ENCODE measurements at regions not wholly inside any gene's neighbourhood (a gene's known extent, or its start where the extent isn't known, plus 50 kb on each side); places are given as distances from the start of the nearest gene placed in this dataset.

DNA sequence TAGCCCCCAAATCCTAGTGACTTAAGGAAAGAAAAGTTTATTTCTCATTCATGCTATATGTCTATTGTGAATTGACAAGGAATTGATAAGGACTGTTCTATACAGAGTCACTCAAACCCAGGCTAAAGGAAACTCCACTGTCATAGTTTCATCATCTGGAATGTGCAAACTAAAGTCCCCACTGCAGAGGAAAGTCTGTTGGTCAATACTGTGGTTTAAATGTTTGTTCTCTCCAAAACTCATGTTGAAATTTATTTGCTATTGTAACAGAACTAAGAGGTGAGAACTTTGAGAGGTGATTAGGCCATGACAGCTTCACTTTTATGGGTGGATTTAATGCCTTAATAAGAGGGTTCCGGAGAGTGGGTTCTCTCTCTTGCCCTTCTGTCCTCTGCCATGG, 149.6 kb downstream of the COX18 start:
- TF ChIP-seq EP300 (IDR thresholded peaks at IDR 0.05) (no peak), POLR2AphosphoS5 (IDR thresholded peaks at IDR 0.05) (no peak), POLR2A (IDR thresholded peaks at IDR 0.05) (no peak)
- TF ChIP-seq, protein P1, sequence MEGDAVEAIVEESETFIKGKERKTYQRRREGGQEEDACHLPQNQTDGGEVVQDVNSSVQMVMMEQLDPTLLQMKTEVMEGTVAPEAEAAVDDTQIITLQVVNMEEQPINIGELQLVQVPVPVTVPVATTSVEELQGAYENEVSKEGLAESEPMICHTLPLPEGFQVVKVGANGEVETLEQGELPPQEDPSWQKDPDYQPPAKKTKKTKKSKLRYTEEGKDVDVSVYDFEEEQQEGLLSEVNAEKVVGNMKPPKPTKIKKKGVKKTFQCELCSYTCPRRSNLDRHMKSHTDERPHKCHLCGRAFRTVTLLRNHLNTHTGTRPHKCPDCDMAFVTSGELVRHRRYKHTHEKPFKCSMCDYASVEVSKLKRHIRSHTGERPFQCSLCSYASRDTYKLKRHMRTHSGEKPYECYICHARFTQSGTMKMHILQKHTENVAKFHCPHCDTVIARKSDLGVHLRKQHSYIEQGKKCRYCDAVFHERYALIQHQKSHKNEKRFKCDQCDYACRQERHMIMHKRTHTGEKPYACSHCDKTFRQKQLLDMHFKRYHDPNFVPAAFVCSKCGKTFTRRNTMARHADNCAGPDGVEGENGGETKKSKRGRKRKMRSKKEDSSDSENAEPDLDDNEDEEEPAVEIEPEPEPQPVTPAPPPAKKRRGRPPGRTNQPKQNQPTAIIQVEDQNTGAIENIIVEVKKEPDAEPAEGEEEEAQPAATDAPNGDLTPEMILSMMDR (IDR thresholded peaks at IDR 0.05) = no peak
- Histone ChIP-seq H3K4me3 (no peak overlapping the region), H3K27ac (no peak overlapping the region), H3K27me3 (no peaks in the 10 kb centered on the region), H3K9me3 (no peaks in the 10 kb centered on the region), H3K4me1 (no peaks in the 10 kb centered on the region), H3K36me3 (no peaks in the 10 kb centered on the region)
- DNase-seq = no peak
- intact Hi-C loops (cut with DNase I) = no loop called here
- 70 to 89% methylated on average over 1 of the region's 1 CpG for WGBS, 2 donors

DNA sequence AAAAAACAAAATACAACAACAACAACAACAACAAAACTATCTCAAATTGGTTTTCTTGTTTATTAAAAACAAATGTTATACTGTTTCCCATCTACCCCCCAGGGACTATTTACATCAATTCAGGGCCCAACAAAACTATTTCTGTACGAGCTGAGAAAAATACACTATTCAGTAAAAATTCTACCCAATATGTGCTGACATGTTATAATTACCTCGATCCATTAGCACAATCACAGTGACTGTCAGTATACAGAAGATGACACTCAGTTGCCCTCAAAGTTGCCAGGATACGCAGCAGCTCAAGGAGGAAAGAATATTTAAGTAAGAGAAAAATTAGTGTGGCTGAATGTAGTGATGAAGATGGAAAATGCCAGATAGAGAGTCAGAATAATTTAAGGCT, 150.1 kb downstream of the COX18 start:
- Histone ChIP-seq H3K4me1 (no peaks in the 10 kb centered on the region), H3K27ac (no peak overlapping the region), H3K36me3 (no peaks in the 10 kb centered on the region), H3K27me3 (no peaks in the 10 kb centered on the region), H3K9me3 (no peaks in the 10 kb centered on the region), H3K4me3 (no peak overlapping the region)
- TF ChIP-seq POLR2AphosphoS5 (IDR thresholded peaks at IDR 0.05) = no peak
- TF ChIP-seq, protein P1 (IDR thresholded peaks at IDR 0.05) = no peak
- TF ChIP-seq EP300 (IDR thresholded peaks at IDR 0.05) = no peak
- no peak for TF ChIP-seq POLR2A (IDR thresholded peaks at IDR 0.05)
- DNase-seq = no peak
- intact Hi-C loops (cut with DNase I) = no loop called here
- 79 to 86% methylated on average over 3 of the region's 3 CpGs for WGBS, 2 donors

DNA sequence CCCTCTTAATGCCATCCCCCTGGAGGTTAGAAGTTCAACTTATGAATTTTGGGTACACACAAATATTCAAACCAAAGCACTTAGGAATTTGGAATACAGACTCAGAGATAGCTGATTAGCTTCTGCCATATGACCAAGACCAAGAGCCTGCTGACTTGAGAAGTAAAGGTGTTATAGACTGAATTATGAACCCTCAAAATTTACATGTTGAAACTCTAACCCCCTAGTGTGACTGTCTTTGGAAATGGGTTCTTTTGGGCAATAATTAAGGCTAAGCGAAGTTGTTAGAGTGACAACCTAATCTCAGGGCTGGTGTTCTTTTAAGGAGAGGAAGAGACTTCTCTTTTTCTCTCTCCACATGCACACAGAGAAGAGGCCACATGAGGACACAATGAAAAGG, 151.2 kb downstream of the COX18 start:
- Histone ChIP-seq H3K9me3 (no peaks in the 10 kb centered on the region), H3K27ac (no peak overlapping the region), H3K4me3 (no peak overlapping the region), H3K4me1 (no peaks in the 10 kb centered on the region), H3K36me3 (no peaks in the 10 kb centered on the region), H3K27me3 (no peaks in the 10 kb centered on the region)
- 86 to 98% methylated on average over 1 of the region's 1 CpG for WGBS, 2 donors
- TF ChIP-seq POLR2A (IDR thresholded peaks at IDR 0.05) = no peak
- no peak for TF ChIP-seq POLR2AphosphoS5 (IDR thresholded peaks at IDR 0.05)
- TF ChIP-seq, protein P1 (IDR thresholded peaks at IDR 0.05) = no peak
- TF ChIP-seq EP300 (IDR thresholded peaks at IDR 0.05) = no peak
- intact Hi-C loops (cut with DNase I) = no loop called here
- DNase-seq = no peak

DNA sequence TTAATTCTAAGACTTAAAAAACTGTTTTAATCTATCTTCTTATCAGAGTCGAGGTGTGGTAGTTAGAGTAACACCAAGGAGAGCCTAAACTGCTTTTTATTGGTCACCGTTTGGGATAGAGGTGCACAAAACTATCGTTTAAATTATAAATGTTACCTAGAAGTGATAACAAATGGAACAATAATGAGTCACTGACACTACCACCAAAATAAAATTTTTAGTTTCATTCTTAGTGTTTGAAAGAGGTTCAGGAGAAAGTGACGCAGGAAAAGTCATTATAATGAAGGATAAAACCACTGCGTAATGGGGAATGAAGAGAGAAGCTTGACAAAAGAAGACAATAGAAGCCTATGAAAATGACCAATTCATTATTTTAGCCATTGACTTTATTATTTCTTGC, 158.2 kb downstream of the COX18 start:
- intact Hi-C loops (cut with DNase I) = no loop called here

DNA sequence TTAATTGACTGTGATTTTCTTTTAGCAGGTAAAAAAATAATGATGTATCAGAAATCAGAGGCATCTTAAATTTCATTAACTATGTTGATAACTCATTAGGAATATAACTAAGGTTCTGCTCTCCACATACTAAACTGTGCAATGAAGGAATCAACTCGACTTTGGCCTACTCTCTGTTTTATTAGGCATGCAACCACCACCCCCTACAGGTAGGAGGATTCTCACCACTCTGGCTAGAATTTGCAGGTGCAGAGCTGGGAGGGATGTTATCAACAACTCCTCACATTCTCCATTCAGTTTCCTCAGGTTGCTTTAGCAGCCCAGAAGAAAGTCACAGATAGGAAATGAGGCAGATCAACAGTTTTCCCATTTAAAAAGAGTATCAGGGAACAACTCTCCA, 160.1 kb downstream of the COX18 start:
- no peak overlapping the region for H3K4me3 ChIP-seq
- H3K36me3 ChIP-seq = no peaks in the 10 kb centered on the region
- H3K27ac ChIP-seq = no peak overlapping the region
- 4 to 9% methylated on average over 1 of the region's 1 CpG for WGBS, 2 donors
- H3K9me3 ChIP-seq = no peaks in the 10 kb centered on the region
- no peaks in the 10 kb centered on the region for H3K4me1 ChIP-seq
- no peak for DNase-seq
- intact Hi-C loops (cut with DNase I) = no loop called here
- TF ChIP-seq, protein P1 (IDR thresholded peaks at IDR 0.05) = peak in 1 of 4 experiments; percentile 5
- TF ChIP-seq POLR2AphosphoS5 (IDR thresholded peaks at IDR 0.05) (no peak), POLR2A (IDR thresholded peaks at IDR 0.05) (no peak), EP300 (IDR thresholded peaks at IDR 0.05) (no peak)
- no peaks in the 10 kb centered on the region for H3K27me3 ChIP-seq

More for the DNA sequence above, 158.2 kb downstream of the COX18 start:
- TF ChIP-seq, protein P1 (IDR thresholded peaks at IDR 0.05) = no peak
- TF ChIP-seq POLR2A (IDR thresholded peaks at IDR 0.05) (no peak), EP300 (IDR thresholded peaks at IDR 0.05) (no peak), POLR2AphosphoS5 (IDR thresholded peaks at IDR 0.05) (no peak)
- H3K27ac ChIP-seq = no peak overlapping the region
- H3K9me3 ChIP-seq = no peaks in the 10 kb centered on the region
- DNase-seq = no peak
- no peaks in the 10 kb centered on the region for H3K4me1 ChIP-seq
- no peak overlapping the region for H3K4me3 ChIP-seq
- 34 to 45% methylated on average over 5 of the region's 5 CpGs for WGBS, 2 donors
- no peaks in the 10 kb centered on the region for H3K36me3 ChIP-seq
- no peaks in the 10 kb centered on the region for H3K27me3 ChIP-seq

All from sigmoid colon (tissue), 6 donors.